Neural progenitor cell (in vitro differentiated cells): ENCODE measurements at regions not wholly inside any gene's neighbourhood (a gene's known extent, or its start where the extent isn't known, plus 50 kb on each side); places are given as distances from the start of the nearest gene placed in this dataset.

Experiments
- EZH2 ChIP-seq: fragments of 200-600 bp; sonication (generic); IDR thresholded peaks from 2 replicates; pipeline ENCODE4 v1.6.1; 2017; ENCODE audit warnings: antibody characterized with exemption, mild to moderate bottlenecking, moderate library complexity
- EZH2phosphoT487 ChIP-seq: fragments of 200-600 bp; sonication (generic); IDR thresholded peaks from 2 replicates; pipeline ENCODE4 v1.6.1; 2017; ENCODE audit warnings: antibody characterized with exemption

DNA sequence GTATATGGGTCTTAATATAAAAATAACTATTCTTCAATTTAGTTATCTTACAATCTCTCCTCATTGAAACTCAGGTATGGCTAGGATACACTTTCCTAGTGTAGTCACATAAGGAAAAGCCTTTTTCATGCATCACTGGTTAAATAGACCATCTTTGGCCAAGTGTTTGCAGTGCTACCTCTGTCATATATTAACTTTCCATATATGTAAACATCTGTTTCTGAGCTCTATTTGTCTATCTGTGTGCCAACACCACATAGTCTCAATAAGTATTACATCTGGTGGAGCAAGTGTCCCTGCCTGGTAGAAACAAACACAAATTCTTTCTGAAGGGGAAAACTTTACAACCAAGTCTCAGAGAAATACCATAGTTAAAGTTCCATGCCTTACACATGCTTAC is 134.6 kb downstream of the TSEN15 start:
- TF ChIP-seq EZH2phosphoT487, result no peak
- TF ChIP-seq EZH2, result no peak
